ENCODE measurements at regions not wholly inside any gene's neighbourhood (a gene's known extent, or its start where the extent isn't known, plus 50 kb on each side); places are given as distances from the start of the nearest gene placed in this dataset.

DNA sequence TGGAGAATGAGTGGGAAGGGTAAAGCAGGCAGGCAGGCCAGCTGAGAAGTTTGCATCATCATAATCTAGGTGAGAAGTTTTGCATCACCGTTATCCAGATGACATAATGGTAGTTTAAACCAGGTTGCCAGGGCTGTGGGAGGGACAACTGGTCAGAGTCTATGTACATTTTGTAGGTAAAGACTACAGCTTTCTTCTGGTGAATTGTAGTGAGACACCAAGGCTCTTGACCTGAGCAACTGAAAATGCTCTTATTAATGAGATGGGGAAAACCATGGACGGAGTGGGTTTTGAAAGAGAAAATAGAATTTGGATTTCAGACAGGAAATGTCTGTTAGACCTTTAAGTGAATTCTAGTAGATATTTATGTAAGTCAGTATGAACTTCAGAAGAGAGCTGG, 76.0 kb upstream of the VEGFC start:
- WGBS (ENCODE audit: low lambda C conversion rate), result 0% methylated on average over 2 of the region's 2 CpGs
- CTCF ChIA-PET (ENCODE audit: low intra/inter-chr PET ratio, low total read pairs), result no interaction called here
- TF ChIP-seq, protein P1, sequence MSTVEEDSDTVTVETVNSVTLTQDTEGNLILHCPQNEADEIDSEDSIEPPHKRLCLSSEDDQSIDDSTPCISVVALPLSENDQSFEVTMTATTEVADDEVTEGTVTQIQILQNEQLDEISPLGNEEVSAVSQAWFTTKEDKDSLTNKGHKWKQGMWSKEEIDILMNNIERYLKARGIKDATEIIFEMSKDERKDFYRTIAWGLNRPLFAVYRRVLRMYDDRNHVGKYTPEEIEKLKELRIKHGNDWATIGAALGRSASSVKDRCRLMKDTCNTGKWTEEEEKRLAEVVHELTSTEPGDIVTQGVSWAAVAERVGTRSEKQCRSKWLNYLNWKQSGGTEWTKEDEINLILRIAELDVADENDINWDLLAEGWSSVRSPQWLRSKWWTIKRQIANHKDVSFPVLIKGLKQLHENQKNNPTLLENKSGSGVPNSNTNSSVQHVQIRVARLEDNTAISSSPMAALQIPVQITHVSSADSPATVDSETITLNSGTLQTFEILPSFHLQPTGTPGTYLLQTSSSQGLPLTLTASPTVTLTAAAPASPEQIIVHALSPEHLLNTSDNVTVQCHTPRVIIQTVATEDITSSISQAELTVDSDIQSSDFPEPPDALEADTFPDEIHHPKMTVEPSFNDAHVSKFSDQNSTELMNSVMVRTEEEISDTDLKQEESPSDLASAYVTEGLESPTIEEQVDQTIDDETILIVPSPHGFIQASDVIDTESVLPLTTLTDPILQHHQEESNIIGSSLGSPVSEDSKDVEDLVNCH (CRISPR knock-in tag; IDR thresholded peaks at IDR 0.05), result no peak
- TF ChIP-seq ZNF431 (CRISPR knock-in tag; IDR thresholded peaks at IDR 0.05; ENCODE audit: borderline replicate concordance, low read depth), result no peak
- no peak for TF ChIP-seq MTA1 (CRISPR knock-in tag; IDR thresholded peaks at IDR 0.05; ENCODE audit: borderline replicate concordance)
- no peak for TF ChIP-seq ZNF136 (CRISPR knock-in tag; IDR thresholded peaks at IDR 0.05; ENCODE audit: low read depth)
- TF ChIP-seq SP5 (CRISPR knock-in tag; IDR thresholded peaks at IDR 0.05; ENCODE audit: borderline replicate concordance, low read depth), result no peak
- TF ChIP-seq, protein P2, sequence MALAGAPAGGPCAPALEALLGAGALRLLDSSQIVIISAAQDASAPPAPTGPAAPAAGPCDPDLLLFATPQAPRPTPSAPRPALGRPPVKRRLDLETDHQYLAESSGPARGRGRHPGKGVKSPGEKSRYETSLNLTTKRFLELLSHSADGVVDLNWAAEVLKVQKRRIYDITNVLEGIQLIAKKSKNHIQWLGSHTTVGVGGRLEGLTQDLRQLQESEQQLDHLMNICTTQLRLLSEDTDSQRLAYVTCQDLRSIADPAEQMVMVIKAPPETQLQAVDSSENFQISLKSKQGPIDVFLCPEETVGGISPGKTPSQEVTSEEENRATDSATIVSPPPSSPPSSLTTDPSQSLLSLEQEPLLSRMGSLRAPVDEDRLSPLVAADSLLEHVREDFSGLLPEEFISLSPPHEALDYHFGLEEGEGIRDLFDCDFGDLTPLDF (CRISPR knock-in tag; IDR thresholded peaks at IDR 0.05), result no peak
- no peak for TF ChIP-seq ZNF687 (CRISPR knock-in tag; IDR thresholded peaks at IDR 0.05)
- no peak for TF ChIP-seq POLR2AphosphoS5 (IDR thresholded peaks at IDR 0.05; ENCODE audit: low read depth, low read length)
- no peak for TF ChIP-seq ELF3 (CRISPR knock-in tag; IDR thresholded peaks at IDR 0.05)
- no peak for TF ChIP-seq ZNF235 (CRISPR knock-in tag; IDR thresholded peaks at IDR 0.05; ENCODE audit: borderline replicate concordance)
- TF ChIP-seq KMT2A (CRISPR knock-in tag; IDR thresholded peaks at IDR 0.05), result no peak
- TF ChIP-seq ZNF510 (CRISPR knock-in tag; IDR thresholded peaks at IDR 0.05; ENCODE audit: low read depth), result no peak
- TF ChIP-seq BORCS8-MEF2B (CRISPR knock-in tag; IDR thresholded peaks at IDR 0.05), result no peak
- TF ChIP-seq ZNF607 (CRISPR knock-in tag; IDR thresholded peaks at IDR 0.05; ENCODE audit: borderline replicate concordance), result no peak
- no peak for TF ChIP-seq MAFF (IDR thresholded peaks at IDR 0.05; ENCODE audit: low read depth, low read length)
- TF ChIP-seq KDM5A (IDR thresholded peaks at IDR 0.05; ENCODE audit: borderline replicate concordance, low read length), result no peak
- TF ChIP-seq MTF1 (CRISPR knock-in tag; IDR thresholded peaks at IDR 0.05), result no peak
- no peak for TF ChIP-seq MED8 (CRISPR knock-in tag; IDR thresholded peaks at IDR 0.05; ENCODE audit: insufficient replicate concordance)
- TF ChIP-seq SRSF1 (optimal IDR thresholded peaks at IDR 0.05; ENCODE audit: low read depth, low read length), result no peak
- TF ChIP-seq ZNF776 (CRISPR knock-in tag; IDR thresholded peaks at IDR 0.05), result no peak

More for the DNA sequence above, 76.0 kb upstream of the VEGFC start:
- Histone ChIP-seq H3K9ac (ENCODE audit: insufficient read depth, low read depth, low read length) (no peak overlapping the region), H2AFZ (ENCODE audit: low read length) (no peak overlapping the region), H3K9me3 (ENCODE audit: low read length) (no peaks in the 10 kb centered on the region), H3K36me3 (replicated peaks in 1 of 2; ENCODE audit: control insufficient read depth in 1 of 2, insufficient read depth in 2 of 2, low read length in 2 of 2) (no peaks in the 10 kb centered on the region), H3K4me1 (ENCODE audit: insufficient read depth, low read length) (no peaks in the 10 kb centered on the region), H3K4me2 (ENCODE audit: low read depth, low read length) (no peak overlapping the region), H3K27ac (ENCODE audit: extremely low read length, insufficient read depth, low read length) (no peak overlapping the region), H3K4me3 (replicated peaks in 1 of 3; ENCODE audit: insufficient read depth in 1 of 3, low read depth in 2 of 3, low read length in 3 of 3) (no peak overlapping the region), H3K79me2 (ENCODE audit: insufficient read depth, low read length) (no peaks in the 10 kb centered on the region), H4K20me1 (ENCODE audit: insufficient read depth, low read length) (no peaks in the 10 kb centered on the region), H3K27me3 (ENCODE audit: control insufficient read depth in 1 of 2, insufficient read depth in 2 of 2, low read length in 2 of 2) (no peaks in the 10 kb centered on the region; a peak in 1 of 5 replicates)
- in situ Hi-C loops (cut with HindIII; ENCODE audit: extremely low pct_ligation_motif_present, low pct_unique_long_range_greater_than_20kb), result no loop called here
- DNase-seq (ENCODE audit: low spot score), result no peak
- intact Hi-C loops (cut with micrococcal nuclease; ENCODE audit: unreplicated experiment), result no loop called here
- no TSS peak for BruUV-seq (replicated peaks)
- FAIRE-seq, result no peak
- no peak for ATAC-seq
- POLR2A ChIA-PET, result no interaction called here
